ENCODE measurements at regions not wholly inside any gene's neighbourhood (a gene's known extent, or its start where the extent isn't known, plus 50 kb on each side); places are given as distances from the start of the nearest gene placed in this dataset.
"Not testable (repeated sequence)": the region's sequence is repeated elsewhere in the genome, so short reads cannot be mapped to it uniquely, and the experiment has no call there.

GRCh38 chr11:45411228-45411946, 125.2 kb upstream of the SYT13 start:
- H3K9me3 Mint-ChIP-seq, result no peaks in the 10 kb centered on the region

GRCh38 chr11:45410391-45411227, 124.5 kb upstream of the SYT13 start:
- ATAC-seq (ENCODE audit: low read depth in 2 of 2), result no peak
- no peak for DNase-seq
- H3K27me3 Mint-ChIP-seq, result peaks cover 27% of the 10 kb centered on the region

More at GRCh38 chr11:45411228-45411946, 125.2 kb upstream of the SYT13 start:
- Histone ChIP-seq H3K27ac (ENCODE audit: insufficient read depth, low read length, poor library complexity, severe bottlenecking) (no peak overlapping the region), H3K4me1 (ENCODE audit: control insufficient read depth, insufficient read depth, low read length, poor library complexity, severe bottlenecking) (no peaks in the 10 kb centered on the region), H3K4me3 (ENCODE audit: low read depth, low read length) (no peak overlapping the region), H3K9me3 (ENCODE audit: control insufficient read depth in 2 of 2, low read length in 2 of 2) (no peaks in the 10 kb centered on the region), H3K36me3 (ENCODE audit: control insufficient read depth, insufficient read depth, low read length) (no peaks in the 10 kb centered on the region), H3K27me3 (ENCODE audit: control insufficient read depth, insufficient read depth, low read length) (no peaks in the 10 kb centered on the region)
- no peak overlapping the region for H3K4me3 Mint-ChIP-seq
- DNase-seq (no peak), ATAC-seq (ENCODE audit: low read depth in 2 of 2) (no peak)
- no peaks in the 10 kb centered on the region for H3K36me3 Mint-ChIP-seq
- no peaks in the 10 kb centered on the region for H3K4me1 Mint-ChIP-seq
- H3K27me3 Mint-ChIP-seq, result peaks cover 22% of the 10 kb centered on the region
- no peak overlapping the region for H3K27ac Mint-ChIP-seq

GRCh38 chr11:45409587-45409986, 123.4 kb upstream of the SYT13 start:
- H3K4me1 Mint-ChIP-seq, result no peaks in the 10 kb centered on the region
- H3K36me3 Mint-ChIP-seq, result no peaks in the 10 kb centered on the region
- no peak overlapping the region for H3K27ac ChIP-seq (ENCODE audit: insufficient read depth, low read length, poor library complexity, severe bottlenecking)
- no peak for DNase-seq
- H3K27me3 Mint-ChIP-seq, result peaks cover 32% of the 10 kb centered on the region
- no peaks in the 10 kb centered on the region for H3K36me3 ChIP-seq (ENCODE audit: control insufficient read depth, insufficient read depth, low read length)
- H3K9me3 ChIP-seq (ENCODE audit: control insufficient read depth in 2 of 2, low read length in 2 of 2), result no peaks in the 10 kb centered on the region
- H3K27ac Mint-ChIP-seq, result no peak overlapping the region
- no peaks in the 10 kb centered on the region for H3K4me1 ChIP-seq (ENCODE audit: control insufficient read depth, insufficient read depth, low read length, poor library complexity, severe bottlenecking)
- no peak overlapping the region for H3K4me3 ChIP-seq (ENCODE audit: low read depth, low read length)
- H3K4me3 Mint-ChIP-seq, result no peak overlapping the region
- no peak for ATAC-seq (ENCODE audit: low read depth in 2 of 2)
- no peaks in the 10 kb centered on the region for H3K27me3 ChIP-seq (ENCODE audit: control insufficient read depth, insufficient read depth, low read length)
- H3K9me3 Mint-ChIP-seq, result no peaks in the 10 kb centered on the region

More at GRCh38 chr11:45410391-45411227, 124.5 kb upstream of the SYT13 start:
- Histone ChIP-seq H3K4me1 (ENCODE audit: control insufficient read depth, insufficient read depth, low read length, poor library complexity, severe bottlenecking) (no peaks in the 10 kb centered on the region), H3K36me3 (ENCODE audit: control insufficient read depth, insufficient read depth, low read length) (no peaks in the 10 kb centered on the region), H3K4me3 (ENCODE audit: low read depth, low read length) (no peak overlapping the region), H3K27me3 (ENCODE audit: control insufficient read depth, insufficient read depth, low read length) (no peaks in the 10 kb centered on the region), H3K27ac (ENCODE audit: insufficient read depth, low read length, poor library complexity, severe bottlenecking) (no peak overlapping the region), H3K9me3 (ENCODE audit: control insufficient read depth in 2 of 2, low read length in 2 of 2) (no peaks in the 10 kb centered on the region)
- no peaks in the 10 kb centered on the region for H3K4me1 Mint-ChIP-seq
- H3K36me3 Mint-ChIP-seq, result no peaks in the 10 kb centered on the region
- H3K9me3 Mint-ChIP-seq, result no peaks in the 10 kb centered on the region
- H3K27ac Mint-ChIP-seq, result no peak overlapping the region
- no peak overlapping the region for H3K4me3 Mint-ChIP-seq

- peaks cover 21% of the 10 kb centered on the region for H3K27me3 Mint-ChIP-seq
- no peaks in the 10 kb centered on the region for H3K27me3 ChIP-seq (ENCODE audit: control insufficient read depth, insufficient read depth, low read length)
These were observed 121.1 kb upstream of the SYT13 start for GRCh38 chr11:45407226-45407625.

GRCh38 chr11:45405916-45406670, 120.0 kb upstream of the SYT13 start:
- no peaks in the 10 kb centered on the region for H3K36me3 ChIP-seq (ENCODE audit: control insufficient read depth, insufficient read depth, low read length)
- H3K36me3 Mint-ChIP-seq, result no peaks in the 10 kb centered on the region
- DNase-seq (no peak), ATAC-seq (ENCODE audit: low read depth in 2 of 2) (no peak)
- H3K4me1 ChIP-seq (ENCODE audit: control insufficient read depth, insufficient read depth, low read length, poor library complexity, severe bottlenecking), result no peaks in the 10 kb centered on the region
- H3K27me3 Mint-ChIP-seq, result peaks cover 17% of the 10 kb centered on the region
- no peak overlapping the region for H3K27ac ChIP-seq (ENCODE audit: insufficient read depth, low read length, poor library complexity, severe bottlenecking)
- no peaks in the 10 kb centered on the region for H3K27me3 ChIP-seq (ENCODE audit: control insufficient read depth, insufficient read depth, low read length)
- no peaks in the 10 kb centered on the region for H3K4me1 Mint-ChIP-seq
- no peak overlapping the region for H3K27ac Mint-ChIP-seq
- H3K4me3 Mint-ChIP-seq, result no peak overlapping the region
- H3K4me3 ChIP-seq (ENCODE audit: low read depth, low read length), result no peak overlapping the region
- H3K9me3 Mint-ChIP-seq, result no peaks in the 10 kb centered on the region
- H3K9me3 ChIP-seq (ENCODE audit: control insufficient read depth in 2 of 2, low read length in 2 of 2), result no peaks in the 10 kb centered on the region

More at GRCh38 chr11:45407226-45407625, 121.1 kb upstream of the SYT13 start:
- no peaks in the 10 kb centered on the region for H3K4me1 ChIP-seq (ENCODE audit: control insufficient read depth, insufficient read depth, low read length, poor library complexity, severe bottlenecking)
- Mint-ChIP-seq H3K27ac (no peak overlapping the region), H3K36me3 (no peaks in the 10 kb centered on the region), H3K4me1 (no peaks in the 10 kb centered on the region), H3K9me3 (no peaks in the 10 kb centered on the region), H3K4me3 (no peak overlapping the region)
- H3K27ac ChIP-seq (ENCODE audit: insufficient read depth, low read length, poor library complexity, severe bottlenecking), result no peak overlapping the region
- H3K9me3 ChIP-seq (ENCODE audit: control insufficient read depth in 2 of 2, low read length in 2 of 2), result no peaks in the 10 kb centered on the region
- DNase-seq (no peak), ATAC-seq (ENCODE audit: low read depth in 2 of 2) (no peak)
- H3K36me3 ChIP-seq (ENCODE audit: control insufficient read depth, insufficient read depth, low read length), result no peaks in the 10 kb centered on the region
- H3K4me3 ChIP-seq (ENCODE audit: low read depth, low read length), result no peak overlapping the region

GRCh38 chr11:45403521-45403920, 117.4 kb upstream of the SYT13 start:
- not testable (repeated sequence) for H3K4me3 Mint-ChIP-seq; H3K4me1 Mint-ChIP-seq; H3K36me3 Mint-ChIP-seq; ATAC-seq (ENCODE audit: low read depth in 2 of 2); H3K27ac Mint-ChIP-seq; H3K9me3 Mint-ChIP-seq; H3K27ac ChIP-seq (ENCODE audit: insufficient read depth, low read length, poor library complexity, severe bottlenecking); H3K4me3 ChIP-seq (ENCODE audit: low read depth, low read length); H3K4me1 ChIP-seq (ENCODE audit: control insufficient read depth, insufficient read depth, low read length, poor library complexity, severe bottlenecking); H3K27me3 ChIP-seq (ENCODE audit: control insufficient read depth, insufficient read depth, low read length); DNase-seq; H3K36me3 ChIP-seq (ENCODE audit: control insufficient read depth, insufficient read depth, low read length); H3K9me3 ChIP-seq (ENCODE audit: control insufficient read depth in 2 of 2, low read length in 2 of 2)
- peaks cover 12% of the 10 kb centered on the region for H3K27me3 Mint-ChIP-seq

- Histone ChIP-seq H3K4me3 (ENCODE audit: low read depth, low read length) (no peak overlapping the region), H3K36me3 (ENCODE audit: control insufficient read depth, insufficient read depth, low read length) (no peaks in the 10 kb centered on the region), H3K4me1 (ENCODE audit: control insufficient read depth, insufficient read depth, low read length, poor library complexity, severe bottlenecking) (no peaks in the 10 kb centered on the region), H3K27me3 (ENCODE audit: control insufficient read depth, insufficient read depth, low read length) (no peaks in the 10 kb centered on the region), H3K27ac (ENCODE audit: insufficient read depth, low read length, poor library complexity, severe bottlenecking) (no peak overlapping the region), H3K9me3 (ENCODE audit: control insufficient read depth in 2 of 2, low read length in 2 of 2) (no peaks in the 10 kb centered on the region)
- no peaks in the 10 kb centered on the region for H3K9me3 Mint-ChIP-seq
- peaks cover 12% of the 10 kb centered on the region for H3K27me3 Mint-ChIP-seq
- no peak overlapping the region for H3K4me3 Mint-ChIP-seq
- DNase-seq, result no peak
- H3K36me3 Mint-ChIP-seq, result no peaks in the 10 kb centered on the region
- no peak overlapping the region for H3K27ac Mint-ChIP-seq
- H3K4me1 Mint-ChIP-seq, result no peaks in the 10 kb centered on the region
- no peak for ATAC-seq (ENCODE audit: low read depth in 2 of 2)
These were observed 116.0 kb upstream of the SYT13 start for GRCh38 chr11:45402049-45402630.
